Adipocyte (in vitro differentiated cells): ENCODE measurements at regions not wholly inside any gene's neighbourhood (a gene's known extent, or its start where the extent isn't known, plus 50 kb on each side); places are given as distances from the start of the nearest gene placed in this dataset.

ENCODE experiments used
- DNase-seq: peaks from one replicate; pipeline ENCODE4 v3.0.0-alpha.2; 2015; ENCODE audit warnings: low read depth
- H3K27me3 ChIP-seq: replicated peaks from 2 replicates; pipeline ENCODE4 v1.7.0; 2013; ENCODE audit warnings: mild to moderate bottlenecking, low read length, moderate library complexity; ENCODE audit not compliant: control insufficient read depth, insufficient read depth
- H3K36me3 ChIP-seq: 2 replicates; pipeline ENCODE4 v1.7.0; 2013; ENCODE audit warnings: low read length, mild to moderate bottlenecking, moderate library complexity; ENCODE audit not compliant: control insufficient read depth, insufficient read depth, severe bottlenecking
- H3K4me1 ChIP-seq: 2 replicates; pipeline ENCODE4 v1.7.0; 2013; ENCODE audit warnings: mild to moderate bottlenecking, low read length, moderate library complexity; ENCODE audit not compliant: control insufficient read depth, insufficient read depth
- H3K4me3 ChIP-seq: 2 replicates; pipeline ENCODE4 v1.7.0; 2013; ENCODE audit warnings: mild to moderate bottlenecking, low read length, moderate library complexity
- H3K9ac ChIP-seq: 2 replicates; pipeline ENCODE4 v1.7.0; 2013; ENCODE audit warnings: mild to moderate bottlenecking, low read length, moderate library complexity
- H3K9me3 ChIP-seq: 2 replicates; pipeline ENCODE4 v1.7.0; 2013; ENCODE audit warnings: mild to moderate bottlenecking, low read length, moderate library complexity; ENCODE audit not compliant: control insufficient read depth

GRCh38 chr5:142507531-142508372 is 178.1 kb downstream of the FGF1 start:
- no peak overlapping the region for H3K4me3 ChIP-seq
- H3K9ac ChIP-seq: peak overlapping the region; percentile 7

DNA sequence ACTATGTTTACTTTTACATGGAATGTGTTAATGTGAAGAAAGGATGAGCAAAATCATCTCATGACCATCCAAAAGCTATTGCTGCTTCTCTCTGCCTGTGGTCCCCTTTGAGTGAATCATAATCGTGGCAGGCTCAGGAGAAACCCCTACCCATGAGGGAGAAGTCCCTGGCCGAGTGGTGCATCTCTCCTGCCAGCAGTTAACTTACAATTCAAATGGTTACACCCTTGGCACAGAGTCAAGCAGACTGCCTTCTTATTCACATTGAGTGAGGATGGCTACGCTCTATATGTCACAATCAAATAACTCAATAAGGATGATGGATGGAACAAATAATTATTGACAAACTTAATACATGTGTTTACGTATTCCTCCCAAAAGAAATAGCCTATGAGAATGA is 179.1 kb downstream of the FGF1 start:
- H3K9ac ChIP-seq: no peak overlapping the region
- H3K4me1 ChIP-seq: peaks cover 36% of the 10 kb centered on the region
- H3K36me3 ChIP-seq: peaks cover 14% of the 10 kb centered on the region
- DNase-seq: no peak
- H3K27me3 ChIP-seq: no peaks in the 10 kb centered on the region
- H3K9me3 ChIP-seq: no peaks in the 10 kb centered on the region
- H3K4me3 ChIP-seq: no peak overlapping the region

More at GRCh38 chr5:142507531-142508372, 178.1 kb downstream of the FGF1 start:
- H3K36me3 ChIP-seq: peaks cover 14% of the 10 kb centered on the region
- H3K9me3 ChIP-seq: no peaks in the 10 kb centered on the region
- DNase-seq: no peak
- H3K27me3 ChIP-seq: no peaks in the 10 kb centered on the region
- H3K4me1 ChIP-seq: peaks cover 46% of the 10 kb centered on the region

DNA sequence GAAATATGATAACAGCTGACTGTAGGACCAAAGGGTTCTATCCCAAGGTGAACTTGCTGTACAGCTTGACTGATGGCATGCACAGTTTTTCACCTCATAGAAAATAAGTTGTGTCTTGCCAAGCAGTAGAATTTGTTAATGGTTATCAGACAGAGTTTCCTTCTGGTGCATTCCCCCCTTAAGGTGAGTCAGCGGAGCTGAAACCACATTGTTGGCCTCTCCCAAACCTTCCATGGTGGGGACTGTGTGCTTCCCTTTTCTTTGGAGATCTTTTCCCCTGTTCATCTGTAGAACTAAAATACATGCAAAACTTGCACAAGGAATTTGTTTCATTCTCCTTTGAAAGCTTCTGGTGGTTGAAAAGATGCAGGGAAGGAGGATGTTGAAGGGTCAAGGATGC is 179.8 kb downstream of the FGF1 start:
- no peak for DNase-seq
- Histone ChIP-seq H3K27me3 (no peaks in the 10 kb centered on the region), H3K4me3 (no peak overlapping the region), H3K4me1 (peaks cover 29% of the 10 kb centered on the region), H3K9ac (no peak overlapping the region), H3K36me3 (peaks cover 14% of the 10 kb centered on the region), H3K9me3 (no peaks in the 10 kb centered on the region)

DNA sequence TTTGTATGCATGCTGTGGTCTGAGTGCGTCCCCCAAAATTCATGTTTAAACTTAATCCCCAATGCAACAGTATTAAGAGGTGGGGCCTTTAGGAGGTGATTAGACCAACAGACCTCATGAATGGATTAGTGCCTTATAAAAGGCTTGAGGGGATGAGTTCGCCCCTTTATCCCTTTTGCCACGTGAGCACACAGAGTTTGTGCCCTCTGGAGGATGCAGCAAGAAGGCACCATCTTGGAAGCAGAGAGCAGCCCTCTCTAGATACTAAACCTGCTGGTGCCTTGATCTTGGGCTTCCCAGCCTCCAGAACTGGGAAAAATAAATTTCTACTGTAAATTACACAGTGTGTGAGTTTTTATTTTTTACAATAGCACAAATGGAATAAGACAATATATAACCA is 177.1 kb upstream of the SPRY4 start:
- no peak overlapping the region for H3K4me3 ChIP-seq
- H3K9me3 ChIP-seq: no peaks in the 10 kb centered on the region
- H3K4me1 ChIP-seq: peaks cover 17% of the 10 kb centered on the region
- no peak for DNase-seq
- H3K27me3 ChIP-seq: no peaks in the 10 kb centered on the region
- H3K9ac ChIP-seq: no peak overlapping the region
- peaks cover 5% of the 10 kb centered on the region for H3K36me3 ChIP-seq

DNA sequence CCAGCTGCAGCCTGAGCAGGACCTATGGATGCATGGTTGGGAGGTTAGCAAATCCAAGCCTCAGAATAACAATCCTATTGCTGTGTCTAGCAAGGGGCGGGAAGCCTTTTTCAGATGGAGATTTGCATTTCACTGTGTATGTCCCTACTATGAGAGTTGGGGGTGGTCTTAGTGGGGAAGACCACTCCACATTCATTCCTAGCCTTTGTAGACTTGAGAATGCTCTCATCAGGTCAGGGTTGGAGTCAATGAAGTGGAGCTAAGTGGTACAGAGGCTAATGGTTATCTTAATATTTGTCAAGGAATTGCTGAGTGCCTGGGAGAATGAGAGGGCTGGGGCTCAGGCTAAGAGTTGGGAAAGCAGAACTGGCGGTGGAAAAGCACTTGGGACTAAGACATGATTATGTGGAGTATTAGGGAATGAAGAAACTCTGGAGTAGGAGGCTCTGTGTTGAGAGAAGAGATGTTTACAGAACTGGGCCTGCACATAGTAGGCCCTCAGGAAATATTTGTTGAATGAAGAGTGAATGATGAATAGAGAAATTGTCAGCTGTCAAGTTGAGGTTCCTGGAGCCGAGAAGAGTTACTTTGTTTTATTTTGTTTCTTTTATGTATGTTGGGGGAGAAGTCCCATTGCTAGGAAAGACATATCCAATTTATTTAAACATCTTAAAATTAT is 175.5 kb upstream of the SPRY4 start:
- Histone ChIP-seq H3K4me1 (peaks cover 25% of the 10 kb centered on the region), H3K9me3 (no peaks in the 10 kb centered on the region), H3K9ac (peak overlapping the region; percentile 18), H3K4me3 (no peak overlapping the region), H3K27me3 (no peaks in the 10 kb centered on the region), H3K36me3 (no peaks in the 10 kb centered on the region)
- DNase-seq: no peak

GRCh38 chr5:142499591-142500226 is 174.9 kb upstream of the SPRY4 start:
- no peak overlapping the region for H3K4me3 ChIP-seq
- H3K9me3 ChIP-seq: no peaks in the 10 kb centered on the region
- peaks cover 27% of the 10 kb centered on the region for H3K4me1 ChIP-seq
- H3K36me3 ChIP-seq: no peaks in the 10 kb centered on the region
- H3K9ac ChIP-seq: peak overlapping the region; percentile 18
- no peak for DNase-seq
- no peaks in the 10 kb centered on the region for H3K27me3 ChIP-seq

- H3K4me1 ChIP-seq: peaks cover 29% of the 10 kb centered on the region
- DNase-seq: no peak
Observed at GRCh38 chr5:142498298-142498697, 173.5 kb upstream of the SPRY4 start.

GRCh38 chr5:142495531-142495930 is 170.7 kb upstream of the SPRY4 start:
- Histone ChIP-seq H3K36me3 (no peaks in the 10 kb centered on the region), H3K4me1 (peaks cover 38% of the 10 kb centered on the region), H3K9ac (peak overlapping the region; percentile 3), H3K9me3 (no peaks in the 10 kb centered on the region), H3K27me3 (no peaks in the 10 kb centered on the region), H3K4me3 (no peak overlapping the region)
- DNase-seq: peak; percentile 76

More at GRCh38 chr5:142498298-142498697, 173.5 kb upstream of the SPRY4 start:
- no peaks in the 10 kb centered on the region for H3K27me3 ChIP-seq
- no peak overlapping the region for H3K9ac ChIP-seq
- no peak overlapping the region for H3K4me3 ChIP-seq
- H3K36me3 ChIP-seq: no peaks in the 10 kb centered on the region
- no peaks in the 10 kb centered on the region for H3K9me3 ChIP-seq

DNA sequence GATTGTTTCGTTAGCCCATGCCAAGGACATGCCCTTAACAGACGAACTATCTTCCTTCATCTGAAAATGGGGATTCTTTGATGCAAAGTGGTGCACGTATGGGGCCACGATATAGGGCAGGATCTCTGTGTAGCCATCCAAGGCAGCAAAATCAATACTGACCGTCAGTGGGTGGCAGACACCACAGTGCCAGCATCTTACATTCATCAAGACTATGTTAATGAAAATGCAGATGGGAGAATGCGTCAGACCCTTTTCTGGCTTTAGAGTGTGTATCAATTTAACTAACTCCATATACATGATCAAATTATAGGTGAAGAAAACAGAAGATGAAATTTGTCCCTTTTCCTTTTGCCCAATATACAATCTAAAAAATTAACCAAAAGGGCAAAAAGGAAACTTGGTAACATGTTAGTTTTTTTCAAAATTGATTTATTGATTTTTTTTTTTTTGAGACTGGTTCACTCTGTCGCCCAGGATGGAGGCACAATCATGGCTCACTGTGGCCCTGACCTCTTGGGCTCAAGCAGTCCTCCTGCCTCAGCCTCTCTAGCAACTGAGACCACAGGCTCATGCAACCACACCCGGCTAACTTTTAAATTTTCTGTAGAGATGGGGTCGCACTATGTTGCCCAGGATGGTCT is 169.2 kb upstream of the SPRY4 start:
- Histone ChIP-seq H3K4me1 (peaks cover 26% of the 10 kb centered on the region), H3K9ac (no peak overlapping the region), H3K9me3 (no peaks in the 10 kb centered on the region), H3K4me3 (no peak overlapping the region), H3K36me3 (no peaks in the 10 kb centered on the region), H3K27me3 (no peaks in the 10 kb centered on the region)
- no peak for DNase-seq

DNA sequence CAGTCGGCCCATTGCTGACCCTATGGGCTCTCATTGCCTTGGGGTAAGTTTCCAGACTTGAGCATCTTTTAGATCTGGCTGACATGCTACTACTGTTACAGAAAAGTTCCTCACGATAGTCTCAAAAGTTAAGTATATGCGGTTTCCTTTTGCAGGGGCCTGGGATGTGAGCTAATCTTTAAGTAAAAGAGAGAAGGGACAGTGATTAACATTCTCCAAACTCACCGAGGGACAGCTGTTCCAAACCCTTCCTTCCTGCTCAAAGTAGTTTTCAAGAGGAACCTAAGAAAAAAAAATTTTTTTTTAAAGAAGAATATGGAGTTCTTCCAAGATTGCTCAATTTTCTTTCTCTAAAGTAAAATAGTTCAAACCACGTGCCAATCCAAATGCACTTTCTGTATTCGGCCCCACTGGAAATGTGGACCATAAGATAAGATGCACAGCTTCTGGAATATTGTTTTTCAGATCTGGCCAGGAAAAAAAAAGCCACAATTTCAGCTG is 168.0 kb upstream of the SPRY4 start:
- no peaks in the 10 kb centered on the region for H3K9me3 ChIP-seq
- H3K9ac ChIP-seq: peak overlapping the region; percentile 78
- no peaks in the 10 kb centered on the region for H3K27me3 ChIP-seq
- peak overlapping the region; percentile 63 for H3K4me3 ChIP-seq
- peaks cover 26% of the 10 kb centered on the region for H3K4me1 ChIP-seq
- no peaks in the 10 kb centered on the region for H3K36me3 ChIP-seq
- peak; percentile 85 for DNase-seq

- H3K36me3 ChIP-seq: no peaks in the 10 kb centered on the region
- no peaks in the 10 kb centered on the region for H3K9me3 ChIP-seq
- peaks cover 26% of the 10 kb centered on the region for H3K4me1 ChIP-seq
- no peak for DNase-seq
- no peaks in the 10 kb centered on the region for H3K27me3 ChIP-seq
- no peak overlapping the region for H3K4me3 ChIP-seq
- H3K9ac ChIP-seq: no peak overlapping the region
Observed at GRCh38 chr5:142491679-142492078, 166.9 kb upstream of the SPRY4 start.
